IMR-90 (cell line): ENCODE measurements at regions not wholly inside any gene's neighbourhood (a gene's known extent, or its start where the extent isn't known, plus 50 kb on each side); places are given as distances from the start of the nearest gene placed in this dataset.

Source experiments
- ATAC-seq: fragments of 200-7000 bp; cut with Tn5 transposase; 2 replicates; pipeline ENCODE4 v1.9.1; 2020; ENCODE audit warnings: low read depth, mild to moderate bottlenecking, moderate library complexity
- BruUV-seq: library from RNA; stranded (reverse); fragments of 400-500 nt; replicated peaks from 2 replicates; lab custom pipeline; 2021; lab: Mats Ljungman, UMichigan
- CTCF ChIA-PET: fragments of 300-600 bp; formaldehyde crosslinking; extraction: SDS; loops from one replicate; lab custom pipeline; 2021; ENCODE audit warnings: antibody characterized with exemption; lab: Yijun Ruan, JAX
- POLR2A ChIA-PET: fragments of 300-600 bp; sonication (Branson Sonifier 250); formaldehyde crosslinking; loops from one replicate; lab custom pipeline; 2022; ENCODE audit warnings: antibody characterized with exemption; ENCODE audit not compliant: unreplicated experiment; lab: Charles Lee
- DNase-seq: peaks from one replicate; pipeline ENCODE4 v3.0.0; 2013
- H2AFZ ChIP-seq: replicated peaks from 2 replicates; pipeline ENCODE3; 2013; ENCODE audit warnings: low read length, mild to moderate bottlenecking; ENCODE audit not compliant: poor library complexity
- H2AK5ac ChIP-seq: 2 replicates; pipeline ENCODE4 v1.6.1; 2013; ENCODE audit warnings: low read depth, low read length, inconsistent platforms
- H2AK9ac ChIP-seq: replicated peaks from 2 replicates; pipeline ENCODE3; 2013; ENCODE audit warnings: mild to moderate bottlenecking, low read depth, low read length, moderate library complexity; ENCODE audit not compliant: poor library complexity
- H2BK120ac ChIP-seq: 2 replicates; pipeline ENCODE4 v1.6.1; 2013; ENCODE audit warnings: low read depth, low read length, inconsistent platforms
- H2BK15ac ChIP-seq: 3 replicates; pipeline ENCODE4 v1.6.1; 2013; ENCODE audit warnings: low read depth, low read length, inconsistent platforms
- H2BK20ac ChIP-seq: 2 replicates; pipeline ENCODE4 v1.6.1; 2013; ENCODE audit warnings: low read depth, mild to moderate bottlenecking, inconsistent platforms, low read length, moderate library complexity
- H2BK5ac ChIP-seq: 2 replicates; pipeline ENCODE4 v1.6.1; 2013; ENCODE audit warnings: mild to moderate bottlenecking, low read depth, low read length, inconsistent platforms; ENCODE audit not compliant: poor library complexity, severe bottlenecking
- H3K14ac ChIP-seq: replicated peaks from 2 replicates; pipeline ENCODE4 v1.6.1; 2013; ENCODE audit warnings: low read depth, low read length, inconsistent platforms
- H3K18ac ChIP-seq: 2 replicates; pipeline ENCODE4 v1.6.1; 2013; ENCODE audit warnings: low read depth, low read length, control low read depth
- H3K23ac ChIP-seq: 2 replicates; pipeline ENCODE4 v1.6.1; 2013; ENCODE audit warnings: low read depth, low read length, inconsistent platforms
- H3K27ac ChIP-seq: 2 replicates; pipeline ENCODE4 v1.5.1; 2013; ENCODE audit warnings: mild to moderate bottlenecking, control low read depth, low read length; ENCODE audit not compliant: insufficient read depth
- H3K27me3 ChIP-seq: 2 replicates; pipeline ENCODE4 v1.6.1; 2013; ENCODE audit warnings: low read length; ENCODE audit not compliant: control insufficient read depth, insufficient read depth
- H3K36me3 ChIP-seq: 2 replicates; pipeline ENCODE4 v1.6.1; 2013; ENCODE audit warnings: low read length, mixed read lengths; ENCODE audit not compliant: control insufficient read depth, insufficient read depth
- H3K4ac ChIP-seq: 2 replicates; pipeline ENCODE4 v1.6.1; 2013; ENCODE audit warnings: low read depth, low read length, inconsistent platforms
- H3K4me1 ChIP-seq: 2 replicates; pipeline ENCODE4 v1.6.1; 2013; ENCODE audit warnings: low read length, mixed read lengths; ENCODE audit not compliant: control insufficient read depth, insufficient read depth
- H3K4me2 ChIP-seq: 2 replicates; pipeline ENCODE4 v1.6.1; 2013; ENCODE audit warnings: low read depth, mild to moderate bottlenecking, control low read depth, low read length, moderate library complexity
- H3K4me3 ChIP-seq: 2 replicates; pipeline ENCODE4 v1.5.1; 2013; ENCODE audit warnings: low read depth, mild to moderate bottlenecking, control low read depth, low read length, moderate library complexity; ENCODE audit not compliant: insufficient read depth
- H3K56ac ChIP-seq: 2 replicates; pipeline ENCODE4 v1.6.1; 2013; ENCODE audit warnings: low read length, inconsistent platforms; ENCODE audit not compliant: insufficient read depth; ENCODE audit errors: extremely low read depth
- H3K79me1 ChIP-seq, 2 experiments: 2 replicates each; pipeline ENCODE4 v1.6.1; 2013; ENCODE audit warnings: low read length in 2 of 2, inconsistent platforms in 1 of 2, low read depth in 1 of 2
- H3K9ac ChIP-seq: 2 replicates; pipeline ENCODE4 v1.6.1; 2013; ENCODE audit warnings: low read depth, low read length, control low read depth
- H3K9me1 ChIP-seq: 2 replicates; pipeline ENCODE4 v1.6.1; 2013; ENCODE audit warnings: low read length, inconsistent platforms; ENCODE audit not compliant: insufficient read depth
- H3K9me3 ChIP-seq: 2 replicates; pipeline ENCODE4 v1.6.1; 2013; ENCODE audit warnings: low read length; ENCODE audit not compliant: control insufficient read depth, insufficient read depth
- H4K20me1 ChIP-seq: 2 replicates; pipeline ENCODE4 v1.6.1; 2013; ENCODE audit warnings: low read length, inconsistent platforms; ENCODE audit not compliant: insufficient read depth
- H4K5ac ChIP-seq: 2 replicates; pipeline ENCODE4 v1.6.1; 2013; ENCODE audit warnings: mild to moderate bottlenecking, low read depth, low read length, control low read depth
- H4K8ac ChIP-seq, 2 experiments: 2 replicates each; pipeline ENCODE4 v1.6.1; 2013; ENCODE audit warnings: low read depth in 2 of 2, low read length in 2 of 2, control low read depth in 1 of 2, inconsistent platforms in 1 of 2
- H4K91ac ChIP-seq: 2 replicates; pipeline ENCODE4 v1.6.1; 2013; ENCODE audit warnings: low read depth, low read length, inconsistent platforms; ENCODE audit not compliant: insufficient read depth
- CHD1 ChIP-seq: IDR thresholded peaks from 2 replicates; pipeline ENCODE4 v1.6.1; 2012; ENCODE audit warnings: low read depth, low read length, improper control_type of control experiment
- MXI1 ChIP-seq: IDR thresholded peaks from 2 replicates; pipeline ENCODE4 v1.6.1; 2012; ENCODE audit warnings: low read depth, mild to moderate bottlenecking, low read length, moderate library complexity, borderline replicate concordance
- NFE2L2 ChIP-seq: fragments of 150-350 bp; IDR thresholded peaks from 2 replicates; pipeline ENCODE4 v1.6.1; 2016; ENCODE audit warnings: low read depth, mild to moderate bottlenecking, low read length
- WGBS, 2 experiments: methylation state at CpG; one replicate each; pipeline versions ENCODE4 v1.1.5 to v1.1.7; 2013; ENCODE audit warnings: missing lambda C conversion rate in 2 of 2; ENCODE audit not compliant: insufficient read length in 1 of 2; ENCODE audit errors: extremely low coverage in 2 of 2; 5-methylcytosine and 5-hydroxymethylcytosine counted together
- dilution Hi-C: fragments of 300-500 bp; cut with HindIII; formaldehyde crosslinking; loops from one replicate; pipeline ENCODE4 v1.14.3; 2018; ENCODE audit warnings: low sequenced_read_pairs; ENCODE audit not compliant: unreplicated experiment
- in situ Hi-C: fragments of 300-500 bp; cut with MboI; formaldehyde crosslinking; loops from 3 replicates; pipeline ENCODE4 v1.14.3; 2019; ENCODE audit warnings: low sequenced_read_pairs, inconsistent platforms, mixed read lengths
- intact Hi-C: fragments of 100-400 bp; cut with micrococcal nuclease; formaldehyde crosslinking; loops from 2 replicates; pipeline ENCODE4 v1.10.0; 2022
- TF ChIP-seq, protein P1 (sequence below): fragments of 150-350 bp; IDR thresholded peaks from 2 replicates; pipeline ENCODE4 v1.6.1; 2017; ENCODE audit warnings: mild to moderate bottlenecking, antibody characterized with exemption, low read length, low read depth

DNA sequence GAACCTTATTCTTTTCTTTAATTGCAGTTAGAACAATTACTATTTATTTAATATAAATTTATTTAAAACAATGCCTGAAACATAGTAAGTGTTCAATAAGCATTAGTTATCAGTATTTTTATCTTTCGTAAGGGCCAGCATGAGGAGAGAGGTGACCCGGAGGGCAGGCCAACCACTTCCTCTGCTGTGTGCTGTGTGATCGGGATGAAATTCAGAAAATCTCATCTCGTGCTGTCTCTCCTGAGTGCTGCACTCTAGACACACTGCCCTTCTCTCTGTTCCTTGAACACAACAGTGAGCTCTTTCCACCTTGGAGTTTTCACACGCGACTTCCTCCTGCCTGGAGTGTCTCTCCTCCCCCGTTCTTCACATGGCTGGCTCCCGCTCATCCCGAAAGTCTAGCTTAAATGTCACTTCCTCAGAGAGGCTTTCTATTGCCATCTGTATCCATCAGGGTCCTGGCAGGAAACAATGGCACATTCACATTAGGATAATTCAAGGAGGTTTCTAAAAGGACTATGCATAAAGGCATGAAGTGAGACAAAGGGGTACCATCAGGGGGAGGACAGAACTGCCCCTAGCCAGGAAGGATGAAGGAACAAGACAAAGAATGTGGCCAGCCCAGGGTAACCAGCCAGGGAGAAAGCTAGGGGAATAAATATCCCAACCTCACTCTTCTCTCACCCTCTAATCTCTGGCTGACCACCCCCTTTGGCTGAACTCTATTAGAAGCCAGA is 142.6 kb upstream of the GJB5 start:
- H4K5ac ChIP-seq, result no peak overlapping the region
- no peak overlapping the region for H3K9ac ChIP-seq
- no peak overlapping the region for H3K4me3 ChIP-seq
- H2AFZ ChIP-seq, result no peak overlapping the region
- no peak for TF ChIP-seq MXI1
- no peak for TF ChIP-seq NFE2L2
- TF ChIP-seq, protein P1, sequence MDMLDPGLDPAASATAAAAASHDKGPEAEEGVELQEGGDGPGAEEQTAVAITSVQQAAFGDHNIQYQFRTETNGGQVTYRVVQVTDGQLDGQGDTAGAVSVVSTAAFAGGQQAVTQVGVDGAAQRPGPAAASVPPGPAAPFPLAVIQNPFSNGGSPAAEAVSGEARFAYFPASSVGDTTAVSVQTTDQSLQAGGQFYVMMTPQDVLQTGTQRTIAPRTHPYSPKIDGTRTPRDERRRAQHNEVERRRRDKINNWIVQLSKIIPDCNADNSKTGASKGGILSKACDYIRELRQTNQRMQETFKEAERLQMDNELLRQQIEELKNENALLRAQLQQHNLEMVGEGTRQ, result no peak
- TF ChIP-seq CHD1, result no peak
- no peak overlapping the region for H3K4ac ChIP-seq
- no TSS peak for BruUV-seq
- H3K79me1 ChIP-seq, result no peaks in the 10 kb centered on the region
- no peaks in the 10 kb centered on the region for H4K20me1 ChIP-seq
- ChIA-PET POLR2A (no interaction called here), CTCF (no interaction called here)
- no peak for DNase-seq
- no peak overlapping the region for H2AK5ac ChIP-seq
- ATAC-seq, result no peak
- dilution Hi-C loops (no loop called here), in situ Hi-C loops (no loop called here), intact Hi-C loops (no loop called here)
- WGBS, 2 experiments, result 40% methylated on average over 2 of the region's 9 CpGs; no CpG with 5 or more reads in 1 of the 2 experiments
- no peak overlapping the region for H3K4me2 ChIP-seq
- H3K4me1 ChIP-seq, result no peaks in the 10 kb centered on the region
- H4K91ac ChIP-seq, result no peak overlapping the region
- no peaks in the 10 kb centered on the region for H3K9me1 ChIP-seq
- H2BK5ac ChIP-seq, result no peak overlapping the region
- no peak overlapping the region for H3K27ac ChIP-seq
- no peak overlapping the region for H3K14ac ChIP-seq
- no peak overlapping the region for H2AK9ac ChIP-seq
- no peaks in the 10 kb centered on the region for H3K36me3 ChIP-seq
- no peaks in the 10 kb centered on the region for H3K27me3 ChIP-seq
- H2BK15ac ChIP-seq, result no peak overlapping the region
- no peak overlapping the region for H2BK120ac ChIP-seq
- peaks cover 14% of the 10 kb centered on the region for H3K9me3 ChIP-seq
- no peak overlapping the region for H3K56ac ChIP-seq
- no peak overlapping the region for H3K23ac ChIP-seq
- no peak overlapping the region for H3K18ac ChIP-seq
- H4K8ac ChIP-seq, result no peak overlapping the region
- no peak overlapping the region for H2BK20ac ChIP-seq
